ENCODE measurements at regions not wholly inside any gene's neighbourhood (a gene's known extent, or its start where the extent isn't known, plus 50 kb on each side); places are given as distances from the start of the nearest gene placed in this dataset.

DNA sequence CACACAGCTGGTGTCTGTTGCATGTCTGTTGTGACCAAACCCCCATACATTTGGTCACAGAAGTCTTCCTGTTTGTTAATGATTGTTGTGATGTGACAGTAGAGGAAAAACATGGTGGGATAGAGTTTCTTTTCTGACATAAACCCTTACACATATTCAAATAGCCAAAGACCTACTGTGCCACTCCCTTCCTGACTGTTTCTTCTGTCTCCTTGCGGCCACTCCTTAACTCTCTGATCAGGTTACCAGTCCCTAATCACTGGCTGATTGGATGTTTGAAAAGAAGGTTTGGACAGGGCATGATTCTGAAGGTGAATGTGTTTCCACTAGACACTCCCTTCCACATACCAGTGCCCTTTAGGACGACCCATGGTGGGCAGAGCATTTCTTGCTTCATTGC lies 101.2 kb downstream of the SCP2D1 start:
- Histone ChIP-seq H3K9me2 (ENCODE audit: insufficient read depth, low read length) (no peaks in the 10 kb centered on the region), H3K79me2 (replicated peaks; ENCODE audit: insufficient read depth, low read length) (no peaks in the 10 kb centered on the region), H3K4me2 (ENCODE audit: low read length) (no peak overlapping the region), H3F3A (ENCODE audit: insufficient read depth, low read length, poor library complexity, severe bottlenecking) (no peaks in the 10 kb centered on the region), H3K27me3 (ENCODE audit: insufficient read depth, low read depth, low read length) (no peaks in the 10 kb centered on the region), H3K9me3 (ENCODE audit: low read length) (no peaks in the 10 kb centered on the region), H3K4me3 (ENCODE audit: low read length) (no peak overlapping the region), H2AFZ (ENCODE audit: low read depth, low read length) (no peak overlapping the region), H3K36me3 (ENCODE audit: insufficient read depth, low read length) (no peaks in the 10 kb centered on the region), H4K20me1 (ENCODE audit: insufficient read depth) (no peaks in the 10 kb centered on the region), H3K27ac (ENCODE audit: low read length) (no peak overlapping the region), H3K9ac (ENCODE audit: low read length) (no peak overlapping the region)
- TF ChIP-seq RAD21 (conservative IDR thresholded peaks at IDR 0.05) (no peak), POLR2AphosphoS5 (IDR thresholded peaks at IDR 0.05) (no peak), EP300 (conservative IDR thresholded peaks at IDR 0.05; ENCODE audit: poor library complexity, severe bottlenecking) (no peak), EZH2 (IDR thresholded peaks at IDR 0.05; ENCODE audit: borderline replicate concordance, insufficient read depth, low read length, poor library complexity, severe bottlenecking) (no peak), SMC3 (conservative IDR thresholded peaks at IDR 0.05; ENCODE audit: poor library complexity) (no peak), MXI1 (conservative IDR thresholded peaks at IDR 0.05; ENCODE audit: poor library complexity, severe bottlenecking) (no peak)
- TF ChIP-seq, protein P1, sequence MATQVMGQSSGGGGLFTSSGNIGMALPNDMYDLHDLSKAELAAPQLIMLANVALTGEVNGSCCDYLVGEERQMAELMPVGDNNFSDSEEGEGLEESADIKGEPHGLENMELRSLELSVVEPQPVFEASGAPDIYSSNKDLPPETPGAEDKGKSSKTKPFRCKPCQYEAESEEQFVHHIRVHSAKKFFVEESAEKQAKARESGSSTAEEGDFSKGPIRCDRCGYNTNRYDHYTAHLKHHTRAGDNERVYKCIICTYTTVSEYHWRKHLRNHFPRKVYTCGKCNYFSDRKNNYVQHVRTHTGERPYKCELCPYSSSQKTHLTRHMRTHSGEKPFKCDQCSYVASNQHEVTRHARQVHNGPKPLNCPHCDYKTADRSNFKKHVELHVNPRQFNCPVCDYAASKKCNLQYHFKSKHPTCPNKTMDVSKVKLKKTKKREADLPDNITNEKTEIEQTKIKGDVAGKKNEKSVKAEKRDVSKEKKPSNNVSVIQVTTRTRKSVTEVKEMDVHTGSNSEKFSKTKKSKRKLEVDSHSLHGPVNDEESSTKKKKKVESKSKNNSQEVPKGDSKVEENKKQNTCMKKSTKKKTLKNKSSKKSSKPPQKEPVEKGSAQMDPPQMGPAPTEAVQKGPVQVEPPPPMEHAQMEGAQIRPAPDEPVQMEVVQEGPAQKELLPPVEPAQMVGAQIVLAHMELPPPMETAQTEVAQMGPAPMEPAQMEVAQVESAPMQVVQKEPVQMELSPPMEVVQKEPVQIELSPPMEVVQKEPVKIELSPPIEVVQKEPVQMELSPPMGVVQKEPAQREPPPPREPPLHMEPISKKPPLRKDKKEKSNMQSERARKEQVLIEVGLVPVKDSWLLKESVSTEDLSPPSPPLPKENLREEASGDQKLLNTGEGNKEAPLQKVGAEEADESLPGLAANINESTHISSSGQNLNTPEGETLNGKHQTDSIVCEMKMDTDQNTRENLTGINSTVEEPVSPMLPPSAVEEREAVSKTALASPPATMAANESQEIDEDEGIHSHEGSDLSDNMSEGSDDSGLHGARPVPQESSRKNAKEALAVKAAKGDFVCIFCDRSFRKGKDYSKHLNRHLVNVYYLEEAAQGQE (IDR thresholded peaks at IDR 0.05; ENCODE audit: borderline replicate concordance), result no peak
- TF ChIP-seq, protein P2, sequence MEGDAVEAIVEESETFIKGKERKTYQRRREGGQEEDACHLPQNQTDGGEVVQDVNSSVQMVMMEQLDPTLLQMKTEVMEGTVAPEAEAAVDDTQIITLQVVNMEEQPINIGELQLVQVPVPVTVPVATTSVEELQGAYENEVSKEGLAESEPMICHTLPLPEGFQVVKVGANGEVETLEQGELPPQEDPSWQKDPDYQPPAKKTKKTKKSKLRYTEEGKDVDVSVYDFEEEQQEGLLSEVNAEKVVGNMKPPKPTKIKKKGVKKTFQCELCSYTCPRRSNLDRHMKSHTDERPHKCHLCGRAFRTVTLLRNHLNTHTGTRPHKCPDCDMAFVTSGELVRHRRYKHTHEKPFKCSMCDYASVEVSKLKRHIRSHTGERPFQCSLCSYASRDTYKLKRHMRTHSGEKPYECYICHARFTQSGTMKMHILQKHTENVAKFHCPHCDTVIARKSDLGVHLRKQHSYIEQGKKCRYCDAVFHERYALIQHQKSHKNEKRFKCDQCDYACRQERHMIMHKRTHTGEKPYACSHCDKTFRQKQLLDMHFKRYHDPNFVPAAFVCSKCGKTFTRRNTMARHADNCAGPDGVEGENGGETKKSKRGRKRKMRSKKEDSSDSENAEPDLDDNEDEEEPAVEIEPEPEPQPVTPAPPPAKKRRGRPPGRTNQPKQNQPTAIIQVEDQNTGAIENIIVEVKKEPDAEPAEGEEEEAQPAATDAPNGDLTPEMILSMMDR (IDR thresholded peaks at IDR 0.05; ENCODE audit: poor library complexity, severe bottlenecking), result no peak

DNA sequence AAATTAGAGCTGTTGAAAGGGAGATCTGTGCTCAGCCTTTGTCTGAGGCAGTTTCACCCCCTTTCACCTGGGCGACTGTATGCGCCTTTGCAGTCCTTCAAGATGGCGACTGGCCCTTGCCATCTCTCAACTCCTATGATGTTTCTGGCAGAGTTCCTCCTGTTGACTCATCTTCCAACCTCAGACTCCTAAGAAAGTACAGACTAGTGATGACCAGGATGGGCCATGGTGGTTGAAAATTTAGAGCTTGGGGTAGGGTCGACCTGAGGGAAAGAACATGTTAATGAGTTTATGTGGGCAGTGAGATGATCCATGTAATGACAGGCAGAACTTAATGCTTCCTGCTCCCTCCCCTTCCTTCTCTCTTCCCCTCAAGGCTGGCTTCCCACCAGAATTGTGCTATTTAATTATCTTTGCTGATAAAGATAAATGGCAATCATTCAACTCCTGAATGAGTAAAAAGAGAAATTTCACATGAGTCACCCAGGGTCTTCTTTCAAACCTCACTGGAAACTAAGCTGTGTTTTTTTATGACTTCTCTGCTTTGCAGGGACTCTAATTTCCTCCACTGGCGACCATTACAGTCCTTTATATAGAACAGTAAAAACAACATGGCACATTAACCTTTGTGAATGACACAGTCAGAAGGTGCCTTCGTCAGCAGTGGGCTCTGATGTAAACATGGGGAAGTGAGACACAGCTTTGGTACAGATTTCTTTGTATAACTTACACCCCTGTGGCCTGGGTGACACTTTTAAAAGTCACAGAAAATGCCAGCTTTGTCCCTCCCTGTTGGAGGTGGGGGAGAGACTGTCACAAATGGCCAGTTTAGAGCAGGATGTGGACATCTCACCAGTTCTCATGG lies 103.5 kb downstream of the SCP2D1 start:
- no peaks in the 10 kb centered on the region for H3K79me2 ChIP-seq (replicated peaks; ENCODE audit: insufficient read depth, low read length)
- no peaks in the 10 kb centered on the region for H3K36me3 ChIP-seq (ENCODE audit: insufficient read depth, low read length)
- no peak overlapping the region for H3K4me3 ChIP-seq (ENCODE audit: low read length)
- H3K9me3 ChIP-seq (ENCODE audit: low read length), result no peaks in the 10 kb centered on the region
- no peaks in the 10 kb centered on the region for H3F3A ChIP-seq (ENCODE audit: insufficient read depth, low read length, poor library complexity, severe bottlenecking)
- H4K20me1 ChIP-seq (ENCODE audit: insufficient read depth), result no peaks in the 10 kb centered on the region
- no peaks in the 10 kb centered on the region for H3K27me3 ChIP-seq (ENCODE audit: insufficient read depth, low read depth, low read length)
- no peaks in the 10 kb centered on the region for H3K9me2 ChIP-seq (ENCODE audit: insufficient read depth, low read length)
- H3K9ac ChIP-seq (ENCODE audit: low read length), result no peak overlapping the region
- H3K27ac ChIP-seq (ENCODE audit: low read length), result no peak overlapping the region
- no peak overlapping the region for H3K4me2 ChIP-seq (ENCODE audit: low read length)
- TF ChIP-seq, protein P2 (IDR thresholded peaks at IDR 0.05; ENCODE audit: poor library complexity, severe bottlenecking), result no peak
- no peak for TF ChIP-seq RAD21 (conservative IDR thresholded peaks at IDR 0.05)
- TF ChIP-seq EP300 (conservative IDR thresholded peaks at IDR 0.05; ENCODE audit: poor library complexity, severe bottlenecking), result no peak
- TF ChIP-seq TAF1 (IDR thresholded peaks at IDR 0.05; ENCODE audit: low read depth), result no peak
- no peak for TF ChIP-seq EZH2 (IDR thresholded peaks at IDR 0.05; ENCODE audit: borderline replicate concordance, insufficient read depth, low read length, poor library complexity, severe bottlenecking)
- TF ChIP-seq, protein P1 (IDR thresholded peaks at IDR 0.05; ENCODE audit: borderline replicate concordance), result no peak
- TF ChIP-seq MXI1 (conservative IDR thresholded peaks at IDR 0.05; ENCODE audit: poor library complexity, severe bottlenecking), result no peak
- no peak for TF ChIP-seq POLR2AphosphoS5 (IDR thresholded peaks at IDR 0.05)
- no peak for TF ChIP-seq SMC3 (conservative IDR thresholded peaks at IDR 0.05; ENCODE audit: poor library complexity)
- H2AFZ ChIP-seq (ENCODE audit: low read depth, low read length), result no peak overlapping the region

Data from neural cell (in vitro differentiated cells).